ENCODE measurements at regions not wholly inside any gene's neighbourhood (a gene's known extent, or its start where the extent isn't known, plus 50 kb on each side); places are given as distances from the start of the nearest gene placed in this dataset.
A peak's percentile ranks its signal among the peaks of the same experiment; 100 is the strongest.
"Not testable (repeated sequence)": the region's sequence is repeated elsewhere in the genome, so short reads cannot be mapped to it uniquely, and the experiment has no call there.

GRCh38 chr18:3347286-3347803 lies 85.4 kb downstream of the MYL12B start:
- Mint-ChIP-seq H3K9me3 (peaks cover under 1% of the 10 kb centered on the region in 2 donors), H3K36me3 (ENCODE audit: insufficient read depth in 2 of 2) (peaks cover under 1% of the 10 kb centered on the region in 2 donors), H3K4me1 (ENCODE audit: low read depth) (no peaks in the 10 kb centered on the region), H3K27me3 (ENCODE audit: low read depth) (peaks cover 4% of the 10 kb centered on the region), H3K4me3 (no peak overlapping the region), H3K27ac (no peak overlapping the region)
- ATAC-seq (replicated peaks in 1 of 2), result no peak
- no peak for DNase-seq

GRCh38 chr18:3348176-3348575 lies 86.2 kb downstream of the MYL12B start:
- no peaks in the 10 kb centered on the region for H3K9me3 Mint-ChIP-seq
- ATAC-seq (replicated peaks in 1 of 2), result no peak
- H3K36me3 Mint-ChIP-seq (ENCODE audit: insufficient read depth in 2 of 2), result no peaks in the 10 kb centered on the region
- peaks cover 4% of the 10 kb centered on the region for H3K27me3 Mint-ChIP-seq (ENCODE audit: low read depth)
- DNase-seq, result no peak
- no peaks in the 10 kb centered on the region for H3K4me1 Mint-ChIP-seq (ENCODE audit: low read depth)
- no peak overlapping the region for H3K4me3 Mint-ChIP-seq
- H3K27ac Mint-ChIP-seq, result no peak overlapping the region

GRCh38 chr18:3349046-3349841 lies 87.3 kb downstream of the MYL12B start:
- not testable (repeated sequence) for H3K9me3 Mint-ChIP-seq; H3K27me3 Mint-ChIP-seq (ENCODE audit: low read depth); ATAC-seq (replicated peaks in 1 of 2); H3K36me3 Mint-ChIP-seq (ENCODE audit: insufficient read depth in 2 of 2); H3K4me1 Mint-ChIP-seq (ENCODE audit: low read depth); H3K4me3 Mint-ChIP-seq; H3K27ac Mint-ChIP-seq; DNase-seq

- H3K36me3 Mint-ChIP-seq (ENCODE audit: insufficient read depth in 2 of 2), result no peaks in the 10 kb centered on the region
- no peaks in the 10 kb centered on the region for H3K9me3 Mint-ChIP-seq
- ATAC-seq (replicated peaks in 1 of 2), result no peak
- H3K27me3 Mint-ChIP-seq (ENCODE audit: low read depth), result peaks cover 4% of the 10 kb centered on the region
- peaks cover 11% of the 10 kb centered on the region for H3K4me1 Mint-ChIP-seq (ENCODE audit: low read depth)
- DNase-seq, result no peak
- H3K27ac Mint-ChIP-seq, result no peak overlapping the region
- no peak overlapping the region for H3K4me3 Mint-ChIP-seq
These were observed 88.1 kb downstream of the MYL12B start for GRCh38 chr18:3350021-3350420.

GRCh38 chr18:3350566-3351527 lies 88.9 kb downstream of the MYL12B start:
- H3K4me3 Mint-ChIP-seq, result no peak overlapping the region
- no peaks in the 10 kb centered on the region for H3K36me3 Mint-ChIP-seq (ENCODE audit: insufficient read depth in 2 of 2)
- peaks cover 17% of the 10 kb centered on the region for H3K4me1 Mint-ChIP-seq (ENCODE audit: low read depth)
- ATAC-seq (replicated peaks in 1 of 2) (peak; percentile 39 to 50), DNase-seq (no peak)
- H3K27ac Mint-ChIP-seq, result no peak overlapping the region
- no peaks in the 10 kb centered on the region for H3K9me3 Mint-ChIP-seq
- no peaks in the 10 kb centered on the region for H3K27me3 Mint-ChIP-seq (ENCODE audit: low read depth)

- Mint-ChIP-seq H3K27me3 (ENCODE audit: low read depth) (no peaks in the 10 kb centered on the region), H3K4me3 (peak overlapping the region in 1 of 2 donors; percentile 18), H3K4me1 (ENCODE audit: low read depth) (peaks cover 29% of the 10 kb centered on the region), H3K9me3 (no peaks in the 10 kb centered on the region), H3K27ac (no peak overlapping the region), H3K36me3 (ENCODE audit: insufficient read depth in 2 of 2) (no peaks in the 10 kb centered on the region)
- DNase-seq (no peak), ATAC-seq (replicated peaks in 1 of 2) (peak; percentile 92 to 93)
These were observed 92.6 kb downstream of the MYL12B start for GRCh38 chr18:3354506-3354905.

GRCh38 chr18:3356614-3357013 lies 93.4 kb upstream of the TGIF1 start:
- no peaks in the 10 kb centered on the region for H3K36me3 Mint-ChIP-seq (ENCODE audit: insufficient read depth in 2 of 2)
- H3K27ac Mint-ChIP-seq, result no peak overlapping the region
- no peak overlapping the region for H3K4me3 Mint-ChIP-seq
- peaks cover 29% of the 10 kb centered on the region for H3K4me1 Mint-ChIP-seq (ENCODE audit: low read depth)
- ATAC-seq (replicated peaks in 1 of 2) (peak; percentile 56 to 68), DNase-seq (no peak)
- H3K9me3 Mint-ChIP-seq, result no peaks in the 10 kb centered on the region
- no peaks in the 10 kb centered on the region for H3K27me3 Mint-ChIP-seq (ENCODE audit: low read depth)

GRCh38 chr18:3357516-3357915 lies 92.5 kb upstream of the TGIF1 start:
- Mint-ChIP-seq H3K9me3 (no peaks in the 10 kb centered on the region), H3K4me3 (no peak overlapping the region), H3K27me3 (ENCODE audit: low read depth) (no peaks in the 10 kb centered on the region), H3K36me3 (ENCODE audit: insufficient read depth in 2 of 2) (no peaks in the 10 kb centered on the region), H3K4me1 (ENCODE audit: low read depth) (peaks cover 29% of the 10 kb centered on the region), H3K27ac (no peak overlapping the region)
- DNase-seq (no peak), ATAC-seq (replicated peaks in 1 of 2) (no peak)

- Mint-ChIP-seq H3K4me3 (no peak overlapping the region), H3K4me1 (ENCODE audit: low read depth) (peaks cover 29% of the 10 kb centered on the region), H3K9me3 (no peaks in the 10 kb centered on the region), H3K27me3 (ENCODE audit: low read depth) (no peaks in the 10 kb centered on the region), H3K27ac (no peak overlapping the region), H3K36me3 (ENCODE audit: insufficient read depth in 2 of 2) (no peaks in the 10 kb centered on the region)
- ATAC-seq (replicated peaks in 1 of 2) (no peak), DNase-seq (no peak)
These were observed 91.7 kb upstream of the TGIF1 start for GRCh38 chr18:3358310-3358709.

- no peak overlapping the region for H3K4me3 Mint-ChIP-seq
- H3K4me1 Mint-ChIP-seq (ENCODE audit: low read depth), result peaks cover 16% of the 10 kb centered on the region
- DNase-seq, result no peak
- H3K27me3 Mint-ChIP-seq (ENCODE audit: low read depth), result no peaks in the 10 kb centered on the region
- no peaks in the 10 kb centered on the region for H3K36me3 Mint-ChIP-seq (ENCODE audit: insufficient read depth in 2 of 2)
- no peaks in the 10 kb centered on the region for H3K9me3 Mint-ChIP-seq
- H3K27ac Mint-ChIP-seq, result no peak overlapping the region
- no peak for ATAC-seq (replicated peaks in 1 of 2)
These were observed 89.8 kb upstream of the TGIF1 start for GRCh38 chr18:3360211-3360610.

- H3K4me1 Mint-ChIP-seq (ENCODE audit: low read depth), result no peaks in the 10 kb centered on the region
- H3K27me3 Mint-ChIP-seq (ENCODE audit: low read depth), result peaks cover 6% of the 10 kb centered on the region
- no peaks in the 10 kb centered on the region for H3K36me3 Mint-ChIP-seq (ENCODE audit: insufficient read depth in 2 of 2)
- no peak overlapping the region for H3K4me3 Mint-ChIP-seq
- ATAC-seq (replicated peaks in 1 of 2), result no peak
- no peak for DNase-seq
- no peak overlapping the region for H3K27ac Mint-ChIP-seq
- no peaks in the 10 kb centered on the region for H3K9me3 Mint-ChIP-seq
These were observed 82.4 kb upstream of the TGIF1 start for GRCh38 chr18:3367491-3368091.

GRCh38 chr18:3368193-3368592 lies 81.8 kb upstream of the TGIF1 start:
- Mint-ChIP-seq H3K27ac (no peak overlapping the region), H3K27me3 (ENCODE audit: low read depth) (peaks cover 6% of the 10 kb centered on the region), H3K36me3 (ENCODE audit: insufficient read depth in 2 of 2) (no peaks in the 10 kb centered on the region), H3K4me1 (ENCODE audit: low read depth) (no peaks in the 10 kb centered on the region), H3K9me3 (no peaks in the 10 kb centered on the region), H3K4me3 (no peak overlapping the region)
- DNase-seq, result no peak
- ATAC-seq (replicated peaks in 1 of 2), result no peak

GRCh38 chr18:3379685-3380084 lies 70.3 kb upstream of the TGIF1 start:
- H3K36me3 Mint-ChIP-seq (ENCODE audit: insufficient read depth in 2 of 2), result no peaks in the 10 kb centered on the region
- H3K4me3 Mint-ChIP-seq, result no peak overlapping the region
- no peaks in the 10 kb centered on the region for H3K9me3 Mint-ChIP-seq
- peaks cover 6% of the 10 kb centered on the region for H3K27me3 Mint-ChIP-seq (ENCODE audit: low read depth)
- no peak overlapping the region for H3K27ac Mint-ChIP-seq
- DNase-seq, result no peak
- no peak for ATAC-seq (replicated peaks in 1 of 2)
- peaks cover 13% of the 10 kb centered on the region for H3K4me1 Mint-ChIP-seq (ENCODE audit: low read depth)
